ENCODE measurements at regions not wholly inside any gene's neighbourhood (a gene's known extent, or its start where the extent isn't known, plus 50 kb on each side); places are given as distances from the start of the nearest gene placed in this dataset.
A peak's percentile ranks its signal among the peaks of the same experiment; 100 is the strongest.

DNA sequence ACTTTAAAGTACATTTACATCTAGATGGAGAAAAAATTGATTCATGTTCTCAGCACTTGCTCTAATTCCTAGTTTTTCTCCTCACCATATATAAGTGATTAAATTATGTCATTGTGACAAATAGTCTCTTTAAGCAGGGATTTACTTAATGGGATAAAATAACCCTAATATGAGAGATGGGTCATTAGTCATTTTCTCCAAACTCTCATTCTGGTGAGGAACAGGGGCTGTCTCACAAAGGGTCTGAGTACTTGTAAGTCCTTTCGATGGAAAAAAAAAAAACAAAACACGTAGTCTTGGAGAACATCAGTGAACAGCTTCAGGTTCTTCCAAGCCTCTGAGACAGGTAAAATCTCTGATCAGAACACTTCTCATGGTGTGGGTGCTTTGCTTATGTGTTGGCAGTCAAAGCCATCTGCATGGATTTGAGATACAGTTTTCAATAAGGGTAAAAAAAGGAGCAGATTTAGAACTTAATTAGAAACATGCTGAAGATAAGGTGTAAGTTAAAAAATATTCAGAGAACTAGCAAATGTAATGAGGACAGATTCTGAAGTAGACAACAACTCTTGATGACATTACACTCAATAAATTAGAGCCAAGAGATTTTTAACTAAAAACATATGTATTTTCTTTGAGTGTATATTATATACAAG lies 1668.9 kb upstream of the MIR17HG start:
- ChIA-PET CTCF (no interaction called here), POLR2A (no interaction called here)
- Histone ChIP-seq H3K27ac (ENCODE audit: insufficient read depth in 1 of 2, low read depth in 1 of 2, low read length in 2 of 2, poor library complexity in 1 of 2, severe bottlenecking in 2 of 2) (no peak overlapping the region), H3K9me3 (ENCODE audit: control extremely low read depth in 1 of 5, control insufficient read depth in 4 of 5, insufficient read depth in 2 of 5, low read depth in 1 of 5, low read length in 4 of 5) (no peaks in the 10 kb centered on the region), H3K36me3 (ENCODE audit: control insufficient read depth in 4 of 4, insufficient read depth in 4 of 4, low read length in 3 of 4) (no peaks in the 10 kb centered on the region), H3K27me3 (replicated peaks in 2 of 5; ENCODE audit: control insufficient read depth in 4 of 5, insufficient read depth in 5 of 5, low read length in 4 of 5) (no peaks in the 10 kb centered on the region), H3K4me1 (ENCODE audit: control extremely low read depth in 1 of 4, control insufficient read depth in 4 of 4, insufficient read depth in 4 of 4, low read length in 3 of 4) (no peaks in the 10 kb centered on the region), H3K4me3 (ENCODE audit: control insufficient read depth in 1 of 7, extremely low read depth in 1 of 7, insufficient read depth in 4 of 7, low read depth in 2 of 7, low read length in 6 of 7) (no peak overlapping the region)
- DNase-seq, result no peak
- 95% methylated on average over 2 of the region's 2 CpGs for WGBS (ENCODE audit: insufficient coverage)

DNA sequence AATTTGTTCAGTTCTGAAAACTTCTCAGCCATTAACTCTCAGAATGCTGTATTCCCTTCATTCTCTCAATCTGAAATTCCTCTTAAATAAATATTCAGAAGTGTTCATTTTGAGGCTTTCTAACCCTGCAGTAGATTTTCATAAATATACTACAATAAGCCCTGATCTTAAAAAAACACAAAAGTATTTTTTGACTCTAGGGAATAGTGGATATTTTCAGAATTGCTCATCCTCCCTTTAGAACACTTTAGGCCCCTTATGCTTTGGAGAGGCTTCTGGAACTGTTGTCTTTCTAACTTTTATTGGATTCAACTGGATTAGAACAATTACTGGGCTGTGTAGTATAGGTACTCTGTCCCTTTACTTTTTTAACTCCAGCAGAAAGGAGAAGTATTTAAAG lies 1662.6 kb upstream of the MIR17HG start:
- Histone ChIP-seq H3K9me3 (ENCODE audit: control extremely low read depth in 1 of 5, control insufficient read depth in 4 of 5, insufficient read depth in 2 of 5, low read depth in 1 of 5, low read length in 4 of 5) (no peaks in the 10 kb centered on the region), H3K27me3 (replicated peaks in 2 of 5; ENCODE audit: control insufficient read depth in 4 of 5, insufficient read depth in 5 of 5, low read length in 4 of 5) (no peaks in the 10 kb centered on the region), H3K4me3 (ENCODE audit: control insufficient read depth in 1 of 7, extremely low read depth in 1 of 7, insufficient read depth in 4 of 7, low read depth in 2 of 7, low read length in 6 of 7) (no peak overlapping the region), H3K4me1 (ENCODE audit: control extremely low read depth in 1 of 4, control insufficient read depth in 4 of 4, insufficient read depth in 4 of 4, low read length in 3 of 4) (no peaks in the 10 kb centered on the region), H3K27ac (ENCODE audit: insufficient read depth in 1 of 2, low read depth in 1 of 2, low read length in 2 of 2, poor library complexity in 1 of 2, severe bottlenecking in 2 of 2) (no peak overlapping the region), H3K36me3 (ENCODE audit: control insufficient read depth in 4 of 4, insufficient read depth in 4 of 4, low read length in 3 of 4) (no peaks in the 10 kb centered on the region)
- CTCF ChIA-PET, result interaction anchor here (1.9 kb wide), 1 partner anchor 10 kb away, joined by 9 read pairs; no protein-coding TSS in a partner anchor
- no peak for DNase-seq
- POLR2A ChIA-PET, result no interaction called here

DNA sequence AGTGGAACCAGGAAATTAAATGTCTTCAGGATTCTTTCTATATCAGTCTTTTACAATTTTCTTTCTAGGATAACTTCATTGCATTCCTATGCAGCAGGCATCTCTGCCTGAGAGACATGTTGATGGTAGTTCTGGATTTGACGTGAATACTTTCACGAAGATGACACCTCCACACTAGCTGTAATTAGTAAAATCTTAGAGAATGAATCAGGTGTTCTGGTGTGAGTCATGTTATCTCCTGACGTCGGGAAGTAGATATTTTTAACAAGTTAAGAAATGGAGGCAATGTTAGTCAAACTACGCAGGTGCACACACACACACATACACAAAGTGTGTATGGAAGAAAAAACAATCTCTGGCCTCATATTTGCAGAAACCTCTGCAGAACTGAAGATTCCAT lies 1661.3 kb upstream of the MIR17HG start:
- H3K4me1 ChIP-seq (ENCODE audit: control extremely low read depth in 1 of 4, control insufficient read depth in 4 of 4, insufficient read depth in 4 of 4, low read length in 3 of 4), result no peaks in the 10 kb centered on the region
- no peaks in the 10 kb centered on the region for H3K27me3 ChIP-seq (replicated peaks in 2 of 5; ENCODE audit: control insufficient read depth in 4 of 5, insufficient read depth in 5 of 5, low read length in 4 of 5)
- CTCF ChIA-PET, result interaction anchor here (1.9 kb wide), 1 partner anchor 9 kb away, joined by 9 read pairs; no protein-coding TSS in a partner anchor
- H3K36me3 ChIP-seq (ENCODE audit: control insufficient read depth in 4 of 4, insufficient read depth in 4 of 4, low read length in 3 of 4), result no peaks in the 10 kb centered on the region
- WGBS (ENCODE audit: insufficient coverage), result no CpG with 5 or more reads among the region's 5 CpGs
- POLR2A ChIA-PET, result no interaction called here
- H3K27ac ChIP-seq (ENCODE audit: insufficient read depth in 1 of 2, low read depth in 1 of 2, low read length in 2 of 2, poor library complexity in 1 of 2, severe bottlenecking in 2 of 2), result no peak overlapping the region
- no peak for DNase-seq
- no peaks in the 10 kb centered on the region for H3K9me3 ChIP-seq (ENCODE audit: control extremely low read depth in 1 of 5, control insufficient read depth in 4 of 5, insufficient read depth in 2 of 5, low read depth in 1 of 5, low read length in 4 of 5)
- no peak overlapping the region for H3K4me3 ChIP-seq (ENCODE audit: control insufficient read depth in 1 of 7, extremely low read depth in 1 of 7, insufficient read depth in 4 of 7, low read depth in 2 of 7, low read length in 6 of 7)

DNA sequence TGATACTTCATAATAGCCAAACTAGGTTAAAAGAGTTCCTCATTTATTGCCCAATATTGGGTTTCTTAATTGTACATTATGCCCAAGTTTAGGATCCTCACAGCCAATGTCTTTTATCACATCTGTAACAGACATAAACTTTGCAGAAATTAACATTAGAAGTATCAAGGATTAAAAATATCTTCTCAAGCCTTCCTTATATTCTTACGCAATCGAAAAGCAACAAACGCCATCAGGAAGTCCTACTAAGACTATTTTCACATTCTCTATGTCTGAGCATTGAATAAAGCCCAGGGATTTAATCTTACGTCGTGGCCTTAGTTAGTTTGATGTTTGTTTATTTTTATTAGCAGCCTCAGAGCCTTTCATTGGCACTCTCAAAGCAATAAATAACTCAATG lies 1660.4 kb upstream of the MIR17HG start:
- H3K9me3 ChIP-seq (ENCODE audit: control extremely low read depth in 1 of 5, control insufficient read depth in 4 of 5, insufficient read depth in 2 of 5, low read depth in 1 of 5, low read length in 4 of 5), result no peaks in the 10 kb centered on the region
- H3K4me3 ChIP-seq (ENCODE audit: control insufficient read depth in 1 of 7, extremely low read depth in 1 of 7, insufficient read depth in 4 of 7, low read depth in 2 of 7, low read length in 6 of 7), result no peak overlapping the region
- ChIA-PET CTCF (interaction anchor here (1.9 kb wide), 1 partner anchor 8 kb away, joined by 9 read pairs; no protein-coding TSS in a partner anchor), POLR2A (no interaction called here)
- no peak for DNase-seq
- H3K27me3 ChIP-seq (replicated peaks in 2 of 5; ENCODE audit: control insufficient read depth in 4 of 5, insufficient read depth in 5 of 5, low read length in 4 of 5), result no peaks in the 10 kb centered on the region
- WGBS (ENCODE audit: insufficient coverage), result 100% methylated on average over 2 of the region's 5 CpGs
- H3K4me1 ChIP-seq (ENCODE audit: control extremely low read depth in 1 of 4, control insufficient read depth in 4 of 4, insufficient read depth in 4 of 4, low read length in 3 of 4), result no peaks in the 10 kb centered on the region
- H3K27ac ChIP-seq (ENCODE audit: insufficient read depth in 1 of 2, low read depth in 1 of 2, low read length in 2 of 2, poor library complexity in 1 of 2, severe bottlenecking in 2 of 2), result no peak overlapping the region
- no peaks in the 10 kb centered on the region for H3K36me3 ChIP-seq (ENCODE audit: control insufficient read depth in 4 of 4, insufficient read depth in 4 of 4, low read length in 3 of 4)

DNA sequence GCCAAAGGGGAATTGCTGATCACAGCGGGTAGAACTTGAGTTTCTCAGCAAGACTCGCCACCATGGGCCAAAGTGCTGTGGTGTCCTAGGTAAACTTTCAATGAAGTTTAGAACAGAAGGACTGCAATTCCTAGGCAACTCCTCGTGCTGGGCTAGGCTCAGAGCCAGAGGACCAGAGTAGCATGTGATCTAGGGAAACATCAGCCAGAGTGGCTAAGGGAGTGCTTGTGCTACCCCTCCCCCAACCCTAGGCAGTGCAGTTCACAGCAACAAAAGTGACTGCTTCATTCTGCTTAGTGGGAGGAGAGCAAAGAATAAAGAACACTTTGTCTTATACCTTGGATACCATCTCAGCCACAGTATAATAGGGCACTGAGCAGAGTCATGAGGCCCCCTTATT lies 1658.6 kb upstream of the MIR17HG start:
- no peaks in the 10 kb centered on the region for H3K4me1 ChIP-seq (ENCODE audit: control extremely low read depth in 1 of 4, control insufficient read depth in 4 of 4, insufficient read depth in 4 of 4, low read length in 3 of 4)
- H3K36me3 ChIP-seq (ENCODE audit: control insufficient read depth in 4 of 4, insufficient read depth in 4 of 4, low read length in 3 of 4), result no peaks in the 10 kb centered on the region
- no peaks in the 10 kb centered on the region for H3K9me3 ChIP-seq (ENCODE audit: control extremely low read depth in 1 of 5, control insufficient read depth in 4 of 5, insufficient read depth in 2 of 5, low read depth in 1 of 5, low read length in 4 of 5)
- no peak overlapping the region for H3K4me3 ChIP-seq (ENCODE audit: control insufficient read depth in 1 of 7, extremely low read depth in 1 of 7, insufficient read depth in 4 of 7, low read depth in 2 of 7, low read length in 6 of 7)
- ChIA-PET CTCF (interaction anchor here (1.3 kb wide), 1 partner anchor 327 kb away, joined by 3 read pairs; no protein-coding TSS in a partner anchor), POLR2A (no interaction called here)
- DNase-seq, result no peak
- 93% methylated on average over 3 of the region's 3 CpGs for WGBS (ENCODE audit: insufficient coverage)
- H3K27me3 ChIP-seq (replicated peaks in 2 of 5; ENCODE audit: control insufficient read depth in 4 of 5, insufficient read depth in 5 of 5, low read length in 4 of 5), result no peaks in the 10 kb centered on the region
- H3K27ac ChIP-seq (ENCODE audit: insufficient read depth in 1 of 2, low read depth in 1 of 2, low read length in 2 of 2, poor library complexity in 1 of 2, severe bottlenecking in 2 of 2), result no peak overlapping the region

DNA sequence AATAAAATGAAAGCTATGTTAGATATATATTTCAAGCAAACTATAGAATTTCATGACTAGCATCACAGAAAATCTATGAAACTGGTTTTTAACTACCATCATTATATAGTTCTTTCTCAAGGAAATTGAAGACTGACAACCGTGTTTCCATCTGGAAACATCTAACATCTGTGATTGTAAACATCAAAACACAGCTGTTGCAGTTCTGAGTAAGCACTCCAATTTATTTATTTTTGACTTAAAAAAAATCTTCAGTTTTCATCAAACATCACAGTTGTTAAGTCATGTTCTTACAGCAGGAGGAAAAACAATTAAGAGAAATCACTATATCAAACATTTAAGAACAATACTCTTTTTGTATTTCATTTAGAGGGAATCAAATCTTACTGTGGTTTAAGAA lies 1653.0 kb upstream of the MIR17HG start:
- Histone ChIP-seq H3K36me3 (ENCODE audit: control insufficient read depth in 4 of 4, insufficient read depth in 4 of 4, low read length in 3 of 4) (no peaks in the 10 kb centered on the region), H3K4me1 (ENCODE audit: control extremely low read depth in 1 of 4, control insufficient read depth in 4 of 4, insufficient read depth in 4 of 4, low read length in 3 of 4) (no peaks in the 10 kb centered on the region), H3K9me3 (ENCODE audit: control extremely low read depth in 1 of 5, control insufficient read depth in 4 of 5, insufficient read depth in 2 of 5, low read depth in 1 of 5, low read length in 4 of 5) (no peaks in the 10 kb centered on the region), H3K27me3 (replicated peaks in 2 of 5; ENCODE audit: control insufficient read depth in 4 of 5, insufficient read depth in 5 of 5, low read length in 4 of 5) (no peaks in the 10 kb centered on the region), H3K4me3 (ENCODE audit: control insufficient read depth in 1 of 7, extremely low read depth in 1 of 7, insufficient read depth in 4 of 7, low read depth in 2 of 7, low read length in 6 of 7) (no peak overlapping the region), H3K27ac (ENCODE audit: insufficient read depth in 1 of 2, low read depth in 1 of 2, low read length in 2 of 2, poor library complexity in 1 of 2, severe bottlenecking in 2 of 2) (no peak overlapping the region)
- CTCF ChIA-PET, result interaction anchor here (1.4 to 3.9 kb wide), 2 partner anchors 9 to 333 kb away, joined by 9 to 36 read pairs; no protein-coding TSS in a partner anchor
- POLR2A ChIA-PET, result interaction anchor here (0.6 kb wide), 1 partner anchor 543 kb away, joined by 4 read pairs; no protein-coding TSS in a partner anchor
- DNase-seq, result no peak
- WGBS (ENCODE audit: insufficient coverage), result no CpG with 5 or more reads among the region's 1 CpG

DNA sequence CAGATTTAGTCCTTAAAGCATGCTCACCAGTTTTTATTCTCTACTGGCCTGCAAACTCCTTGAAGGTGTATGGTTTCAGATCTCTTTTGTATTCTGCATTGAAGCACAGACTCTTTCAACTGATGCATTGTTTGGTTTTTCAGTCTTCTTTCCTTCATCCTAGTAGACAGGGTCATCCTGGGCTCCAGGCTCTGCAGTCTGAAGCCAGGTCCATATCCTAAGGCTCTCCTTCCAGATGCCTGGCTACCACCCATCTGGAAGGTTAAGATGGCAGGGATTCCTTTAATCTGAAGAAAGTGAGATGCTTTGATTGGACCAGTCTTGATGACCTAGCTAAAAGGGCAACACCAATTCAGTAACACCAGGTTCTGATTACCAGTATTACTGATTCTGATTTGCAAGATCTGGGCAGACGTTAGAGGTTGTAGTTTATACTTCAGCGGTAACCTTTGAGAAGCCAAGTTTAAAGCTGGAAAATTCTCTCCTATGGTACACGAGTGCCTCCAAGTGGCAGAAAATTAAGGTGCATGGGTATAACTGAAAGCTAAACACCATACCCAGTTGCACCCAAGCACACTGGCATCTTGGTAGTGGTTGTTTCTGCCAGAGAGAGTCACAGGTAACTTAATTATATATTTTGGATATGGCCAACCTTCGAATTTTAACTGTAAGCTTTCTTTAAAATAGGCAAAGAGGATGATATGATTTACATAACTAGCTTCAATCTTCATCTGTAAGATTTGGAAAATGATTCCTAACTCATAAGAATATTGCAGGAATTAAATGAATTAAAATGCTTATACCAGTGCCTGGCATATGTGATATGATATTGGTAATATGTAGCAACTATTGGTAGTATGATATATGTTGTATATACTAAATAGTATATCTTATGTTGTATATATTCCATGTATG lies 1651.9 kb upstream of the MIR17HG start:
- no peaks in the 10 kb centered on the region for H3K9me3 ChIP-seq (ENCODE audit: control extremely low read depth in 1 of 5, control insufficient read depth in 4 of 5, insufficient read depth in 2 of 5, low read depth in 1 of 5, low read length in 4 of 5)
- POLR2A ChIA-PET, result interaction anchor here (0.5 kb wide), 1 partner anchor 23 kb away, joined by 3 read pairs; no protein-coding TSS in a partner anchor
- H3K4me3 ChIP-seq (ENCODE audit: control insufficient read depth in 1 of 7, extremely low read depth in 1 of 7, insufficient read depth in 4 of 7, low read depth in 2 of 7, low read length in 6 of 7), result no peak overlapping the region
- H3K27me3 ChIP-seq (replicated peaks in 2 of 5; ENCODE audit: control insufficient read depth in 4 of 5, insufficient read depth in 5 of 5, low read length in 4 of 5), result no peaks in the 10 kb centered on the region
- no peak overlapping the region for H3K27ac ChIP-seq (ENCODE audit: insufficient read depth in 1 of 2, low read depth in 1 of 2, low read length in 2 of 2, poor library complexity in 1 of 2, severe bottlenecking in 2 of 2)
- H3K4me1 ChIP-seq (ENCODE audit: control extremely low read depth in 1 of 4, control insufficient read depth in 4 of 4, insufficient read depth in 4 of 4, low read length in 3 of 4), result no peaks in the 10 kb centered on the region
- H3K36me3 ChIP-seq (ENCODE audit: control insufficient read depth in 4 of 4, insufficient read depth in 4 of 4, low read length in 3 of 4), result no peaks in the 10 kb centered on the region
- peak; percentile 42 to 70 (median 56) for DNase-seq
- CTCF ChIA-PET, result interaction anchor here (0.7 to 3.9 kb wide), 11 partner anchors 9 to 1171 kb away, joined by 3 to 36 read pairs (median 3); no protein-coding TSS in a partner anchor
- WGBS (ENCODE audit: insufficient coverage), result no CpG with 5 or more reads among the region's 4 CpGs
